HepG2 (cell line): ENCODE measurements at regions not wholly inside any gene's neighbourhood (a gene's known extent, or its start where the extent isn't known, plus 50 kb on each side); places are given as distances from the start of the nearest gene placed in this dataset.
A peak's percentile ranks its signal among the peaks of the same experiment; 100 is the strongest.

Source experiments
- ATF3 ChIP-seq: sonication (generic); formaldehyde crosslinking; IDR thresholded peaks from 2 replicates; pipeline ENCODE4 v1.4.0; 2020; ENCODE audit warnings: missing genetic modification reagents
- CBX1 ChIP-seq: IDR thresholded peaks from one replicate; pipeline ENCODE4 v1.6.1; 2016; ENCODE audit warnings: antibody characterized with exemption, low read depth
- FOXA1 ChIP-seq, 2 experiments: fragments of 450-650 bp in 1 of 2; sonication (generic) in 1 of 2; formaldehyde crosslinking in 1 of 2; IDR thresholded peaks; 2 replicates each; pipeline versions ENCODE4 v1.4.0 to v1.6.1; 2016 to 2020; ENCODE audit warnings: missing genetic modification reagents in 1 of 2
- HNRNPLL ChIP-seq: fragments of 200-400 bp; formaldehyde crosslinking; IDR thresholded peaks from 2 replicates; pipeline ENCODE4 v1.6.1; 2017; ENCODE audit warnings: mild to moderate bottlenecking, low read depth, low read length; ENCODE audit not compliant: poor library complexity, severe bottlenecking
- MED13 ChIP-seq: sonication (generic); formaldehyde crosslinking; IDR thresholded peaks from 2 replicates; pipeline ENCODE4 v1.5.0; 2020; ENCODE audit warnings: missing genetic modification reagents
- MLLT10 ChIP-seq: sonication (generic); formaldehyde crosslinking; IDR thresholded peaks from 2 replicates; pipeline ENCODE4 v1.4.0; 2020; ENCODE audit warnings: missing genetic modification reagents
- MTERF4 ChIP-seq: sonication (generic); formaldehyde crosslinking; IDR thresholded peaks from 2 replicates; pipeline ENCODE4 v1.8.0; 2023; ENCODE audit warnings: mild to moderate bottlenecking, missing genetic modification reagents
- NCOR1 ChIP-seq: fragments of 200-600 bp; sonication (generic); IDR thresholded peaks from 2 replicates; pipeline ENCODE4 v1.7.0; 2017; ENCODE audit warnings: antibody characterized with exemption, low read length, borderline replicate concordance
- POLR2AphosphoS5 ChIP-seq: IDR thresholded peaks from 2 replicates; pipeline ENCODE4 v1.6.1; 2012; ENCODE audit warnings: low read depth, low read length
- PPARG ChIP-seq: conservative IDR thresholded peaks from 2 replicates; pipeline ENCODE4 v1.6.1; 2016; ENCODE audit warnings: missing biosample characterization, missing genetic modification reagents
- SKIL ChIP-seq: sonication (generic); formaldehyde crosslinking; IDR thresholded peaks from 2 replicates; pipeline ENCODE4 v1.8.0; 2022; ENCODE audit warnings: missing genetic modification reagents, mild to moderate bottlenecking, moderate library complexity, borderline replicate concordance
- TCF12 ChIP-seq, 2 experiments: fragments of 450-650 bp in 1 of 2; sonication (generic) in 1 of 2; formaldehyde crosslinking in 1 of 2; IDR thresholded peaks; 2 replicates each; pipeline versions ENCODE4 v1.6.1 to v1.8.0; 2017 to 2022; ENCODE audit warnings: antibody characterized with exemption in 1 of 2, mild to moderate bottlenecking in 1 of 2, missing genetic modification reagents in 1 of 2, moderate library complexity in 1 of 2
- ZNF10 ChIP-seq: sonication (generic); formaldehyde crosslinking; IDR thresholded peaks from 2 replicates; pipeline ENCODE4 v1.4.0; 2020; ENCODE audit warnings: mild to moderate bottlenecking, low read depth, missing genetic modification reagents, borderline replicate concordance
- ZNF101 ChIP-seq: sonication (generic); formaldehyde crosslinking; IDR thresholded peaks from 2 replicates; pipeline ENCODE4 v1.4.0; 2020; ENCODE audit warnings: mild to moderate bottlenecking, low read depth, missing genetic modification reagents, borderline replicate concordance
- ZNF317 ChIP-seq: sonication (generic); formaldehyde crosslinking; IDR thresholded peaks from 2 replicates; pipeline ENCODE4 v1.5.0; 2020; ENCODE audit warnings: mild to moderate bottlenecking, missing genetic modification reagents
- ZNF33A ChIP-seq: sonication (generic); formaldehyde crosslinking; IDR thresholded peaks from 2 replicates; pipeline ENCODE4 v1.5.1; 2020; ENCODE audit warnings: missing genetic modification reagents, mild to moderate bottlenecking, moderate library complexity, borderline replicate concordance
- ZNF44 ChIP-seq: sonication (generic); formaldehyde crosslinking; IDR thresholded peaks from 2 replicates; pipeline ENCODE4 v1.5.1; 2020; ENCODE audit warnings: mild to moderate bottlenecking, missing genetic modification reagents
- ZNF563 ChIP-seq: sonication (generic); formaldehyde crosslinking; IDR thresholded peaks from 2 replicates; pipeline ENCODE4 v1.8.0; 2022; ENCODE audit warnings: mild to moderate bottlenecking, moderate library complexity, missing genetic modification reagents
- ZNF619 ChIP-seq: sonication (generic); formaldehyde crosslinking; IDR thresholded peaks from 2 replicates; pipeline ENCODE4 v1.4.0; 2020; ENCODE audit warnings: mild to moderate bottlenecking, missing genetic modification reagents
- ZNF639 ChIP-seq: conservative IDR thresholded peaks from 2 replicates; pipeline ENCODE4 v1.6.1; 2018; ENCODE audit warnings: missing genetic modification reagents
- ZNF768 ChIP-seq: sonication (generic); formaldehyde crosslinking; IDR thresholded peaks from 2 replicates; pipeline ENCODE4 v1.4.0; 2020; ENCODE audit warnings: missing genetic modification reagents
- ZNF788 ChIP-seq: sonication (generic); formaldehyde crosslinking; IDR thresholded peaks from 2 replicates; pipeline ENCODE4 v1.5.0; 2020; ENCODE audit warnings: mild to moderate bottlenecking, missing genetic modification reagents, borderline replicate concordance
- ZNF891 ChIP-seq: sonication (generic); formaldehyde crosslinking; IDR thresholded peaks from 2 replicates; pipeline ENCODE4 v1.5.0; 2020; ENCODE audit warnings: mild to moderate bottlenecking, missing genetic modification reagents

DNA sequence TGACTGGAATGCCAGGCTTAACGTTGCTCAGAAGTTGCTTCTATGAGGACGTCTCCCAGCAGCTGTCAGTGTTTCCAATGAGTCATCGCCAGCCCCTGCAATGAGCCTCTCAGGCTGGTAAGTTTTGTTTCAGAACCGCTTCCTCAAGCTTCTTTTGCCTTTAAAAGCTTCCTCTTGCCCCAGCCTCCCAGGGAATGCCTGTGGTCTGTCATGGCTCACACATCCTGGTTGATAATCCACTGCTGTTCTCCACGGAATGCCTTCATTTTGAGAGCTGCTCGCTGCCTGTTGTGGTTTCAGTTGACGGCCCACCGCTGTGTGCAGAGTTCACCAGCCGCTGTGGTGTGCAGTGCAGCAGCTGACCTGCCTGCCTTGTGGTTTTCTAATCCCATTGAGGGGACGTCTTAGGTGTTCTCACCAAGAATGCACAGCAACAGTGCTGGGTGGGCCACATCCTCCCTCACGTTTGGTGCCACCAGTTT lies 96.4 kb downstream of the RTP5 start (continued):
- TF ChIP-seq SKIL (no peak), ZNF33A (CRISPR knock-in tag) (no peak), ATF3 (CRISPR knock-in tag) (0 out of 2 replicates have a peak, but pooled peaks have one; percentile 22), CBX1 (no peak), ZNF639 (no peak), ZNF101 (CRISPR knock-in tag) (no peak), MED13 (CRISPR knock-in tag) (no peak), NCOR1 (no peak), ZNF891 (CRISPR knock-in tag) (no peak), MLLT10 (no peak), ZNF44 (CRISPR knock-in tag) (no peak), TCF12 (IDR thresholded peaks at IDR 0.05) (no peak), TCF12 (CRISPR knock-in tag; IDR thresholded peaks at IDR 0.05) (no peak), FOXA1 (IDR thresholded peaks at IDR 0.05) (no peak), FOXA1 (CRISPR knock-in tag; IDR thresholded peaks at IDR 0.05) (no peak; the same call in 1 of the 2 replicates), ZNF317 (CRISPR knock-in tag) (no peak), ZNF788 (CRISPR knock-in tag) (no peak), ZNF563 (CRISPR knock-in tag) (no peak), HNRNPLL (no peak), ZNF10 (CRISPR knock-in tag) (no peak), ZNF619 (no peak), POLR2AphosphoS5 (no peak), MTERF4 (CRISPR knock-in tag) (no peak), PPARG (CRISPR knock-in tag) (no peak; the same call in 1 of the 2 replicates), ZNF768 (peak; percentile 74; the same call in 1 of the 2 replicates)
